HuH-7 (cell line): ENCODE measurements at regions not wholly inside any gene's neighbourhood (a gene's known extent, or its start where the extent isn't known, plus 50 kb on each side); places are given as distances from the start of the nearest gene placed in this dataset.
"Not testable (repeated sequence)": the region's sequence is repeated elsewhere in the genome, so short reads cannot be mapped to it uniquely, and the experiment has no call there.

Experiments
- DNase-seq: peaks from one replicate; pipeline ENCODE4 v3.0.0; 2011; ENCODE audit warnings: low spot score

GRCh38 chrX:64580605-64581004 is 185.4 kb upstream of the MTMR8 start:
- no peak for DNase-seq

GRCh38 chrX:64580035-64580434 is 184.8 kb upstream of the MTMR8 start:
- no peak for DNase-seq

DNA sequence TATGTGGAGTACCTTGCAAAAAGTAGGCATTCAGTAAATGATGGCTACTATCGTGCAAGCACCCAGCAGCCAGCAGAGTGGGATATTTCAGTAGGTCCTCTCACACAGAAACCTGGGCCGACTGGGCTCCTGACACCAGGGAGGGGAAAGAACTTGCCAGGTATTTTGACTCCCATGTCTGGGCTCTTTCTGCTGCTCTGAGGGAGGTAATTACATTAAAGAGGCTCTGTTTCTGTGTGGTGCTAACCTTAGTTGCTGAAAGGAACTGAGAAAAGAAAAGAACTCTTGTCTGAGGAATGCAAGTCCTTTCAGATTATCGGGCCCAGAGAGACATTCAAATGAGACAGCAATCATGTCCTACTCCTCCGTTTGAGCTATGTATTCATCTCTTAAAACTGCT is 175.8 kb upstream of the MTMR8 start:
- no peak for DNase-seq

- DNase-seq = peak; percentile 1
These were observed 175.0 kb upstream of the MTMR8 start for GRCh38 chrX:64570204-64570603.

GRCh38 chrX:64565348-64565747 is 170.1 kb upstream of the MTMR8 start:
- DNase-seq = not testable (repeated sequence)

DNA sequence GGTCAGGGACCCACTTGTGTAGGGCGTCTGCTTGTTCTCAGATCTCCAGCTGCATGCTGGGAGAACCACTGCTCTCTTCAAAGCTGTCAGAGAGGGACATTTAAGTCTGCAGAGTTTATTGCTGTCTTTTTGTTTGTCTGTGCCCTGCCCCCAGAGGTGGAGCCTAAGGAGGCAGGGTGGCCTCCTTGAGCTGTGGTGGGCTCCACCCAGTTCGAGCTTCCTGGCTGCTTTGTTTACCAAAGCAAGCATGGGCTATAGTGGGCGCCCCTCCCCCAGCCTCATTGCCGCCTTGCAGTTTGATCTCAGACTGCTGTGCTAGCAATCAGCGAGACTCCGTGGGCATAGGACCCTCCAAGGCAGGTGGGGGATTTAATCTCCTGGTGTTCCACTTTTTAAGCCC is 154.0 kb upstream of the MTMR8 start:
- DNase-seq = not testable (repeated sequence)

GRCh38 chrX:64536736-64537135 is 141.5 kb upstream of the MTMR8 start:
- no peak for DNase-seq
